Mucosa of descending colon (tissue), 3 donors: ENCODE measurements at regions not wholly inside any gene's neighbourhood (a gene's known extent, or its start where the extent isn't known, plus 50 kb on each side); places are given as distances from the start of the nearest gene placed in this dataset.
"Not testable (repeated sequence)": the region's sequence is repeated elsewhere in the genome, so short reads cannot be mapped to it uniquely, and the experiment has no call there.

Experiments
- ATAC-seq: fragments of 200-7000 bp; cut with Tn5 transposase; one replicate; pipeline ENCODE4 v1.9.1; 2020; ENCODE audit warnings: mild to moderate bottlenecking, moderate library complexity
- DNase-seq, 3 donors: peaks; one replicate each; pipeline ENCODE4 v3.0.0-alpha.2; 2020
- H3K36me3 ChIP-seq: fragments of 200-600 bp; one replicate; pipeline ENCODE4 v1.8.0; 2021; ENCODE audit warnings: low read depth, mild to moderate bottlenecking
- H3K4me1 ChIP-seq: fragments of 200-600 bp; one replicate; pipeline ENCODE4 v1.8.0; 2021; ENCODE audit warnings: low read depth, mild to moderate bottlenecking
- H3K4me3 ChIP-seq: fragments of 200-600 bp; one replicate; pipeline ENCODE4 v1.8.0; 2021; ENCODE audit warnings: mild to moderate bottlenecking
- H3K9me3 ChIP-seq: fragments of 200-600 bp; one replicate; pipeline ENCODE4 v1.8.0; 2021; ENCODE audit warnings: mild to moderate bottlenecking
- CTCF ChIP-seq: fragments of 200-600 bp; IDR thresholded peaks from one replicate; pipeline ENCODE4 v1.8.0; 2022; ENCODE audit warnings: antibody characterized with exemption, mild to moderate bottlenecking
- intact Hi-C, 2 donors: fragments of 100-400 bp; cut with DNase I in 1 of 2; cut with micrococcal nuclease in 1 of 2; formaldehyde crosslinking; loops; one replicate each; pipeline versions ENCODE4 v1.11.0 to v1.11.1; 2022; cut with DNase I, micrococcal nuclease
- donor health status: DM: no; HTN: no; CAD: no; lungs with moderate emphysema.
- donor health status: DM: no; HTN: no; CAD: no.
- donor health status: DM: no; HTN: yes; CAD: no.

- ATAC-seq (no peak), DNase-seq (no peak)
- Histone ChIP-seq H3K4me1 (no peaks in the 10 kb centered on the region), H3K9me3 (no peaks in the 10 kb centered on the region), H3K4me3 (no peak overlapping the region), H3K36me3 (no peaks in the 10 kb centered on the region)
- intact Hi-C loops: no loop called here
- TF ChIP-seq CTCF: no peak
These were observed 113.1 kb upstream of the XIRP2 start for GRCh38 chr2:166775176-166775575.

DNA sequence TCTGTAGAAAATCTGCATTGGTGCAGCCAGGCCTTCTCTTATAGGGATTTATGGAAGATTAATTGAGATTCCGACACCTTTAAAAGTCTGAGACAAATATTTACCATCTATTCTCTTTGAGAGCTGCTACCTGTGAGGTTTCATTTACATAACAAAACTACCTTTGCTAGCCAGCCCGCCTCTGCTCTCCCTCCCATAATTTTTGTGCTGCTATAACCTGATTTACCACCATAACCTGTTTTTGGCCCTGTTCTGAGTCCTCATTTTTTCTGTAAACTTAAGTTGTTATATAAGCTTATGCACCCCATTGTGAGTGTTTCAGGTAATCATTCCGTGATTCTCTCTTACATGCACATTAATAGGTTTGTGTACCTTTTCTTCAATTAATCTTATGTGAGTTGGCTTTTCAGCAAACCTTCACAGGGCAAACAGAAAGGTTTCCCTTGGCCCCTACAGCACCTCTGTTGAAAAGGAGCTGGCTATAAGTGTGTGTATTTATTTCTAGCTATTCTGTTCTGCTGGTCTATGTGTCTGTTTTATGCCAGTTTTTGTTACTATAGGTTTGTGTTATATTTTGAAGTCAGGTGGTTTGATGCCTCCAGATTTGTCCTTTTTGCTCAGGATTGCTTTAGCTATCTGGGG is 114.9 kb upstream of the XIRP2 start:
- no peak for DNase-seq
- ATAC-seq: no peak
- Histone ChIP-seq H3K4me3 (no peak overlapping the region), H3K36me3 (no peaks in the 10 kb centered on the region), H3K9me3 (no peaks in the 10 kb centered on the region), H3K4me1 (no peaks in the 10 kb centered on the region)
- intact Hi-C loops: no loop called here
- TF ChIP-seq CTCF: no peak

GRCh38 chr2:166768393-166769123 is 119.7 kb upstream of the XIRP2 start:
- DNase-seq: no peak
- ATAC-seq: no peak
- Histone ChIP-seq H3K4me1 (no peaks in the 10 kb centered on the region), H3K9me3 (no peaks in the 10 kb centered on the region), H3K4me3 (no peak overlapping the region), H3K36me3 (no peaks in the 10 kb centered on the region)
- no peak for TF ChIP-seq CTCF
- intact Hi-C loops: no loop called here

DNA sequence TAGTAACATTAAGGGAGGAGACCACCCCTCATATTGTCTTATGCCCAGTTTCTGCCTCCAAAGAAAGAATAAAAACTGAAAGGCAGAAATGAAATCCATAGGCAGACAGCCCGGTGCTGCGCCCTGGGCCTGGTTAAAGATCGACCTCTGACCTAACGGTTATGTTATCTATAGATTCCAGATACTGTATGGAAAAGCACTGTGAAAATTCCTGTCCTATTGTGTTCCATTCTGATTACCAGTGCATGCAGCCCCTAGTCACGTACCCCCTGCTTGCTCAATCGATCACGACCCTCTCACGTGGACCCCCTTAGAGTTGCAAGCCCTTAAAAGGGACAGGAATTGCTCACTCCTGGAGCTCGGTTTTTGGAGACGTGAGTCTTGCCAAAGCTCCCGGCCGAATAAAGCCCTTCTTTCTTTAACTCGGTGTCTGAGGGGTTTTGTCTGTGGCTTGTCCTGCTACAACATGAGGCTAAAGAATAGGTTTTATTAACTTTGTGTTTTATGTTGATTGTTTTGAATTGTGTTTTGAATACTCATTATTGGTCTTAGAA is 121.4 kb upstream of the XIRP2 start:
- intact Hi-C loops, DNase-seq, H3K4me3 ChIP-seq, H3K9me3 ChIP-seq, H3K36me3 ChIP-seq, ATAC-seq, H3K4me1 ChIP-seq: not testable (repeated sequence)

- DNase-seq: no peak
- Histone ChIP-seq H3K36me3 (no peaks in the 10 kb centered on the region), H3K4me1 (no peaks in the 10 kb centered on the region), H3K4me3 (no peak overlapping the region), H3K9me3 (no peaks in the 10 kb centered on the region)
- no peak for TF ChIP-seq CTCF
- no peak for ATAC-seq
- intact Hi-C loops: no loop called here
These were observed 122.1 kb upstream of the XIRP2 start for GRCh38 chr2:166766220-166766619.

GRCh38 chr2:166765141-166765540 is 123.1 kb upstream of the XIRP2 start:
- Histone ChIP-seq H3K36me3 (no peaks in the 10 kb centered on the region), H3K4me1 (no peaks in the 10 kb centered on the region), H3K4me3 (no peak overlapping the region), H3K9me3 (no peaks in the 10 kb centered on the region)
- DNase-seq (no peak), ATAC-seq (no peak)
- no peak for TF ChIP-seq CTCF
- intact Hi-C loops: no loop called here
